BLaER1 (cell line): ENCODE measurements at regions not wholly inside any gene's neighbourhood (a gene's known extent, or its start where the extent isn't known, plus 50 kb on each side); places are given as distances from the start of the nearest gene placed in this dataset.

Experiments
- H3K27ac ChIP-seq: shearing (Covaris generic); formaldehyde crosslinking; 2 replicates; pipeline ENCODE4 v1.8.1; 2022
- H3K27me3 ChIP-seq: shearing (Covaris generic); formaldehyde crosslinking; 2 replicates; pipeline ENCODE4 v1.8.1; 2022
- H3K36me3 ChIP-seq: shearing (Covaris generic); formaldehyde crosslinking; 2 replicates; pipeline ENCODE4 v1.8.1; 2022
- H3K4me1 ChIP-seq: shearing (Covaris generic); formaldehyde crosslinking; 2 replicates; pipeline ENCODE4 v1.8.1; 2022
- H3K4me2 ChIP-seq: shearing (Covaris generic); formaldehyde crosslinking; 2 replicates; pipeline ENCODE4 v1.8.1; 2022
- H3K4me3 ChIP-seq: shearing (Covaris generic); formaldehyde crosslinking; 2 replicates; pipeline ENCODE4 v1.8.1; 2022
- H3K9ac ChIP-seq: shearing (Covaris generic); formaldehyde crosslinking; 2 replicates; pipeline ENCODE4 v1.8.1; 2022
- H3K9me3 ChIP-seq: shearing (Covaris generic); formaldehyde crosslinking; 2 replicates; pipeline ENCODE4 v1.8.1; 2022
- H4K20me1 ChIP-seq: shearing (Covaris generic); formaldehyde crosslinking; 2 replicates; pipeline ENCODE4 v1.8.1; 2022
- Cebpa-rat ChIP-seq: shearing (Covaris generic); IDR thresholded peaks from 2 replicates; pipeline ENCODE4 v1.8.1; 2022

GRCh38 chr3:22360970-22361369 is 610.0 kb upstream of the ZNF385D start:
- no peak overlapping the region for H3K9ac ChIP-seq
- H3K4me3 ChIP-seq, result no peak overlapping the region
- no peaks in the 10 kb centered on the region for H3K27me3 ChIP-seq
- no peak overlapping the region for H3K27ac ChIP-seq
- no peaks in the 10 kb centered on the region for H3K36me3 ChIP-seq
- no peaks in the 10 kb centered on the region for H3K9me3 ChIP-seq
- TF ChIP-seq Cebpa-rat, result no peak
- no peaks in the 10 kb centered on the region for H4K20me1 ChIP-seq
- H3K4me1 ChIP-seq, result no peaks in the 10 kb centered on the region
- H3K4me2 ChIP-seq, result no peak overlapping the region

- Histone ChIP-seq H3K27ac (no peak overlapping the region), H3K9ac (no peak overlapping the region), H3K4me1 (no peaks in the 10 kb centered on the region), H3K36me3 (no peaks in the 10 kb centered on the region), H4K20me1 (no peaks in the 10 kb centered on the region), H3K9me3 (no peaks in the 10 kb centered on the region), H3K27me3 (no peaks in the 10 kb centered on the region), H3K4me3 (no peak overlapping the region), H3K4me2 (no peak overlapping the region)
- TF ChIP-seq Cebpa-rat, result no peak
These were observed 610.5 kb upstream of the ZNF385D start for GRCh38 chr3:22361521-22361920.

GRCh38 chr3:22364851-22365250 is 613.8 kb upstream of the ZNF385D start:
- H3K36me3 ChIP-seq, result no peaks in the 10 kb centered on the region
- H3K4me3 ChIP-seq, result no peak overlapping the region
- TF ChIP-seq Cebpa-rat, result no peak
- no peaks in the 10 kb centered on the region for H4K20me1 ChIP-seq
- H3K9me3 ChIP-seq, result no peaks in the 10 kb centered on the region
- H3K4me1 ChIP-seq, result no peaks in the 10 kb centered on the region
- no peak overlapping the region for H3K27ac ChIP-seq
- no peaks in the 10 kb centered on the region for H3K27me3 ChIP-seq
- H3K9ac ChIP-seq, result no peak overlapping the region
- no peak overlapping the region for H3K4me2 ChIP-seq

GRCh38 chr3:22366781-22367180 is 615.8 kb upstream of the ZNF385D start:
- H3K4me3 ChIP-seq, result no peak overlapping the region
- H3K4me2 ChIP-seq, result no peak overlapping the region
- no peak overlapping the region for H3K9ac ChIP-seq
- no peak for TF ChIP-seq Cebpa-rat
- no peaks in the 10 kb centered on the region for H3K36me3 ChIP-seq
- no peak overlapping the region for H3K27ac ChIP-seq
- peaks cover 13% of the 10 kb centered on the region for H3K27me3 ChIP-seq
- peaks cover 2% of the 10 kb centered on the region for H3K9me3 ChIP-seq
- H4K20me1 ChIP-seq, result no peaks in the 10 kb centered on the region
- H3K4me1 ChIP-seq, result no peaks in the 10 kb centered on the region

GRCh38 chr3:22371036-22371435 is 620.0 kb upstream of the ZNF385D start:
- Histone ChIP-seq H3K36me3 (no peaks in the 10 kb centered on the region), H3K9me3 (peaks cover 18% of the 10 kb centered on the region), H3K27me3 (peaks cover 32% of the 10 kb centered on the region), H3K27ac (no peak overlapping the region), H3K4me1 (no peaks in the 10 kb centered on the region), H3K9ac (no peak overlapping the region), H3K4me2 (no peak overlapping the region), H3K4me3 (no peak overlapping the region), H4K20me1 (no peaks in the 10 kb centered on the region)
- TF ChIP-seq Cebpa-rat, result no peak

GRCh38 chr3:22371607-22372291 is 620.7 kb upstream of the ZNF385D start:
- Histone ChIP-seq H3K4me3 (no peak overlapping the region), H3K9me3 (peaks cover 18% of the 10 kb centered on the region), H3K9ac (no peak overlapping the region), H4K20me1 (no peaks in the 10 kb centered on the region), H3K4me1 (no peaks in the 10 kb centered on the region), H3K36me3 (no peaks in the 10 kb centered on the region), H3K27me3 (peaks cover 32% of the 10 kb centered on the region), H3K27ac (no peak overlapping the region), H3K4me2 (no peak overlapping the region)
- TF ChIP-seq Cebpa-rat, result no peak

GRCh38 chr3:22372292-22373062 is 621.5 kb upstream of the ZNF385D start:
- H3K9me3 ChIP-seq, result peaks cover 18% of the 10 kb centered on the region
- no peaks in the 10 kb centered on the region for H3K36me3 ChIP-seq
- H3K27ac ChIP-seq, result no peak overlapping the region
- H3K4me2 ChIP-seq, result peak overlapping the region; percentile 42
- H3K4me3 ChIP-seq, result no peak overlapping the region; the same call in 1 of the 2 replicates
- TF ChIP-seq Cebpa-rat, result no peak
- H3K4me1 ChIP-seq, result no peaks in the 10 kb centered on the region
- no peaks in the 10 kb centered on the region for H4K20me1 ChIP-seq
- peaks cover 32% of the 10 kb centered on the region for H3K27me3 ChIP-seq
- H3K9ac ChIP-seq, result no peak overlapping the region

- no peaks in the 10 kb centered on the region for H3K36me3 ChIP-seq
- no peak overlapping the region for H3K4me2 ChIP-seq
These were observed 622.2 kb upstream of the ZNF385D start for GRCh38 chr3:22373182-22373581.

GRCh38 chr3:22373827-22374226 is 622.8 kb upstream of the ZNF385D start:
- H3K36me3 ChIP-seq, result no peaks in the 10 kb centered on the region
- no peak overlapping the region for H3K4me2 ChIP-seq
- no peak for TF ChIP-seq Cebpa-rat

More at GRCh38 chr3:22373182-22373581, 622.2 kb upstream of the ZNF385D start:
- Histone ChIP-seq H3K4me1 (no peaks in the 10 kb centered on the region), H3K9ac (no peak overlapping the region), H3K27me3 (peaks cover 32% of the 10 kb centered on the region), H4K20me1 (no peaks in the 10 kb centered on the region), H3K9me3 (peaks cover 18% of the 10 kb centered on the region), H3K27ac (no peak overlapping the region), H3K4me3 (no peak overlapping the region)
- TF ChIP-seq Cebpa-rat, result no peak

GRCh38 chr3:22377421-22377820 is 626.4 kb upstream of the ZNF385D start:
- no peak for TF ChIP-seq Cebpa-rat
- no peak overlapping the region for H3K4me3 ChIP-seq
- peaks cover 13% of the 10 kb centered on the region for H3K27me3 ChIP-seq
- peaks cover 10% of the 10 kb centered on the region for H3K9me3 ChIP-seq
- no peak overlapping the region for H3K27ac ChIP-seq
- no peaks in the 10 kb centered on the region for H4K20me1 ChIP-seq
- H3K9ac ChIP-seq, result no peak overlapping the region
- no peak overlapping the region for H3K4me2 ChIP-seq
- no peaks in the 10 kb centered on the region for H3K4me1 ChIP-seq
- no peaks in the 10 kb centered on the region for H3K36me3 ChIP-seq

More at GRCh38 chr3:22373827-22374226, 622.8 kb upstream of the ZNF385D start:
- peaks cover 32% of the 10 kb centered on the region for H3K27me3 ChIP-seq
- no peaks in the 10 kb centered on the region for H3K4me1 ChIP-seq
- H3K27ac ChIP-seq, result no peak overlapping the region
- H4K20me1 ChIP-seq, result no peaks in the 10 kb centered on the region
- peaks cover 18% of the 10 kb centered on the region for H3K9me3 ChIP-seq
- no peak overlapping the region for H3K4me3 ChIP-seq
- no peak overlapping the region for H3K9ac ChIP-seq
